K562 (cell line): ENCODE measurements at regions not wholly inside any gene's neighbourhood (a gene's known extent, or its start where the extent isn't known, plus 50 kb on each side); places are given as distances from the start of the nearest gene placed in this dataset.

ENCODE experiments used
- DMBX1 ChIP-seq: fragments of 250-450 bp; sonication (Bioruptor Pico); IDR thresholded peaks from 2 replicates; pipeline ENCODE4 v1.8.0; 2022; ENCODE audit warnings: inconsistent platforms, mild to moderate bottlenecking, moderate library complexity, borderline replicate concordance
- GTF2A2 ChIP-seq: IDR thresholded peaks from 2 replicates; pipeline ENCODE4 v1.6.1; 2016; ENCODE audit warnings: mild to moderate bottlenecking, missing genetic modification characterization, missing compliant biosample characterization
- HINFP ChIP-seq: fragments of 450-650 bp; conservative IDR thresholded peaks from 2 replicates; pipeline ENCODE4 v1.6.1; 2016; ENCODE audit warnings: missing genetic modification characterization, low read depth, mild to moderate bottlenecking, control low read depth, missing compliant biosample characterization
- MEF2D ChIP-seq: conservative IDR thresholded peaks from 2 replicates; pipeline ENCODE4 v1.6.1; 2016; ENCODE audit warnings: low read depth, missing genetic modification characterization, missing compliant biosample characterization
- MTA3 ChIP-seq: fragments of 450-650 bp; formaldehyde crosslinking; IDR thresholded peaks from 2 replicates; pipeline ENCODE4 v1.6.1; 2017; ENCODE audit warnings: mild to moderate bottlenecking, borderline replicate concordance
- NR2C1 ChIP-seq, 2 experiments: fragments of 450-650 bp; IDR thresholded peaks; 2 replicates each; pipeline ENCODE4 v1.6.1; 2017; ENCODE audit warnings: mild to moderate bottlenecking in 2 of 2, antibody characterized with exemption in 1 of 2, inconsistent platforms in 1 of 2, missing compliant biosample characterization in 1 of 2, missing genetic modification characterization in 1 of 2
- PTTG1 ChIP-seq: fragments of 450-650 bp; IDR thresholded peaks from 2 replicates; pipeline ENCODE4 v1.6.1; 2016; ENCODE audit warnings: low read depth, mild to moderate bottlenecking, missing genetic modification characterization, missing compliant biosample characterization
- SMAD4 ChIP-seq: fragments of 250-450 bp; sonication (Bioruptor Pico); conservative IDR thresholded peaks from 2 replicates; pipeline ENCODE4 v1.8.0; 2021; ENCODE audit warnings: inconsistent platforms, mild to moderate bottlenecking, moderate library complexity
- ZBTB43 ChIP-seq: sonication (generic); formaldehyde crosslinking; IDR thresholded peaks from 2 replicates; pipeline ENCODE4 v1.8.0; 2023; ENCODE audit warnings: mild to moderate bottlenecking, missing genetic modification reagents
- ZMIZ1 ChIP-seq, 2 experiments: fragments of 150-350 bp in 1 of 2; IDR thresholded peaks; 2 replicates each; pipeline ENCODE4 v1.6.1; 2012 to 2016; ENCODE audit warnings: low read depth in 2 of 2, low read length in 2 of 2, mild to moderate bottlenecking in 1 of 2, moderate library complexity in 1 of 2
- ZNF133 ChIP-seq: fragments of 250-450 bp; sonication (Bioruptor Pico); IDR thresholded peaks from 2 replicates; pipeline ENCODE4 v1.4.0; 2020; ENCODE audit warnings: mild to moderate bottlenecking
- ZNF583 ChIP-seq: fragments of 250-450 bp; sonication (Bioruptor Pico); IDR thresholded peaks from 2 replicates; pipeline ENCODE4 v1.4.0; 2020
- TF ChIP-seq, protein P1 (sequence below): fragments of 450-650 bp; IDR thresholded peaks from 2 replicates; pipeline ENCODE4 v1.6.1; 2017; ENCODE audit warnings: antibody characterized with exemption, mild to moderate bottlenecking

- TF ChIP-seq, protein P1, sequence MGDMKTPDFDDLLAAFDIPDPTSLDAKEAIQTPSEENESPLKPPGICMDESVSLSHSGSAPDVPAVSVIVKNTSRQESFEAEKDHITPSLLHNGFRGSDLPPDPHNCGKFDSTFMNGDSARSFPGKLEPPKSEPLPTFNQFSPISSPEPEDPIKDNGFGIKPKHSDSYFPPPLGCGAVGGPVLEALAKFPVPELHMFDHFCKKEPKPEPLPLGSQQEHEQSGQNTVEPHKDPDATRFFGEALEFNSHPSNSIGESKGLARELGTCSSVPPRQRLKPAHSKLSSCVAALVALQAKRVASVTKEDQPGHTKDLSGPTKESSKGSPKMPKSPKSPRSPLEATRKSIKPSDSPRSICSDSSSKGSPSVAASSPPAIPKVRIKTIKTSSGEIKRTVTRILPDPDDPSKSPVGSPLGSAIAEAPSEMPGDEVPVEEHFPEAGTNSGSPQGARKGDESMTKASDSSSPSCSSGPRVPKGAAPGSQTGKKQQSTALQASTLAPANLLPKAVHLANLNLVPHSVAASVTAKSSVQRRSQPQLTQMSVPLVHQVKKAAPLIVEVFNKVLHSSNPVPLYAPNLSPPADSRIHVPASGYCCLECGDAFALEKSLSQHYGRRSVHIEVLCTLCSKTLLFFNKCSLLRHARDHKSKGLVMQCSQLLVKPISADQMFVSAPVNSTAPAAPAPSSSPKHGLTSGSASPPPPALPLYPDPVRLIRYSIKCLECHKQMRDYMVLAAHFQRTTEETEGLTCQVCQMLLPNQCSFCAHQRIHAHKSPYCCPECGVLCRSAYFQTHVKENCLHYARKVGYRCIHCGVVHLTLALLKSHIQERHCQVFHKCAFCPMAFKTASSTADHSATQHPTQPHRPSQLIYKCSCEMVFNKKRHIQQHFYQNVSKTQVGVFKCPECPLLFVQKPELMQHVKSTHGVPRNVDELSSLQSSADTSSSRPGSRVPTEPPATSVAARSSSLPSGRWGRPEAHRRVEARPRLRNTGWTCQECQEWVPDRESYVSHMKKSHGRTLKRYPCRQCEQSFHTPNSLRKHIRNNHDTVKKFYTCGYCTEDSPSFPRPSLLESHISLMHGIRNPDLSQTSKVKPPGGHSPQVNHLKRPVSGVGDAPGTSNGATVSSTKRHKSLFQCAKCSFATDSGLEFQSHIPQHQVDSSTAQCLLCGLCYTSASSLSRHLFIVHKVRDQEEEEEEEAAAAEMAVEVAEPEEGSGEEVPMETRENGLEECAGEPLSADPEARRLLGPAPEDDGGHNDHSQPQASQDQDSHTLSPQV: peak; percentile 70
- 0 out of 2 replicates have a peak, but pooled peaks have one; percentile 63 for TF ChIP-seq ZNF583 (CRISPR knock-in tag)
- TF ChIP-seq HINFP (tag): 0 out of 2 replicates have a peak, but pooled peaks have one; percentile 19
- peak; percentile 87 for TF ChIP-seq PTTG1 (tag)
- no peak for TF ChIP-seq ZBTB43
- peak; percentile 65; the same call in 1 of the 2 replicates for TF ChIP-seq SMAD4 (CRISPR knock-in tag)
- TF ChIP-seq GTF2A2 (tag): peak; percentile 68; the same call in 1 of the 2 replicates
- peak; percentile 71; the same call in 1 of the 2 replicates for TF ChIP-seq DMBX1
- TF ChIP-seq ZMIZ1 (IDR thresholded peaks at IDR 0.05; ENCODE audit: low read depth in 2 of 2, low read length in 2 of 2): no peak
- TF ChIP-seq MEF2D (tag): peak; percentile 74
- no peak for TF ChIP-seq NR2C1 (IDR thresholded peaks at IDR 0.05)
- TF ChIP-seq NR2C1 (tag; IDR thresholded peaks at IDR 0.05): peak; percentile 77
- no peak for TF ChIP-seq ZNF133 (CRISPR knock-in tag)
- no peak for TF ChIP-seq MTA3
These were observed 474.5 kb downstream of the TMEM114 start (continued) for GRCh38 chr16:8115814-8116213.
